PC-9 (cell line): ENCODE measurements at regions not wholly inside any gene's neighbourhood (a gene's known extent, or its start where the extent isn't known, plus 50 kb on each side); places are given as distances from the start of the nearest gene placed in this dataset.
A peak's percentile ranks its signal among the peaks of the same experiment; 100 is the strongest.

Experiments used
- BruUV-seq: library from RNA; stranded (reverse); fragments of 400-500 nt; replicated peaks from 2 replicates; lab custom pipeline; 2021; lab: Mats Ljungman, UMichigan
- CTCF ChIA-PET: fragments of 300-600 bp; sonication (Branson Sonifier 250); formaldehyde crosslinking; loops from one replicate; lab custom pipeline; 2022; ENCODE audit warnings: antibody characterized with exemption; lab: Charles Lee
- POLR2A ChIA-PET: fragments of 300-600 bp; sonication (Branson Sonifier 250); formaldehyde crosslinking; loops from one replicate; lab custom pipeline; 2022; ENCODE audit warnings: antibody characterized with exemption; ENCODE audit not compliant: unreplicated experiment; lab: Charles Lee
- DNase-seq, 2 experiments: peaks; one replicate each; pipeline versions ENCODE4 v3.0.0 to v3.0.0-alpha.2; 2015 to 2022; ENCODE audit warnings: mixed read lengths in 1 of 2
- H2AFZ ChIP-seq: fragments of 200-600 bp; sonication (generic); 2 replicates; pipeline ENCODE4 v1.8.1; 2017; ENCODE audit warnings: antibody characterized with exemption
- H3F3A ChIP-seq: fragments of 200-600 bp; sonication (generic); 2 replicates; pipeline ENCODE4 v1.8.1; 2017; ENCODE audit warnings: antibody characterized with exemption, mild to moderate bottlenecking, low read depth; ENCODE audit not compliant: insufficient read depth
- H3K27ac ChIP-seq: fragments of 200-600 bp; sonication (generic); 2 replicates; pipeline ENCODE4 v1.6.1; 2016; ENCODE audit warnings: mixed run types
- H3K27me3 ChIP-seq: fragments of 200-600 bp; sonication (generic); 2 replicates; pipeline ENCODE4 v1.6.1; 2016; ENCODE audit warnings: low read depth, mixed run types; ENCODE audit not compliant: insufficient read depth
- H3K36me3 ChIP-seq: fragments of 200-600 bp; sonication (generic); 2 replicates; pipeline ENCODE4 v1.6.1; 2016; ENCODE audit warnings: low read depth, mixed run types
- H3K4me1 ChIP-seq: fragments of 200-600 bp; sonication (generic); replicated peaks from 2 replicates; pipeline ENCODE4 v1.6.1; 2016; ENCODE audit warnings: mixed run types; ENCODE audit not compliant: insufficient read depth
- H3K4me2 ChIP-seq: fragments of 200-600 bp; sonication (generic); 2 replicates; pipeline ENCODE4 v1.6.1; 2017; ENCODE audit warnings: mixed run types
- H3K4me3 ChIP-seq: fragments of 200-600 bp; sonication (generic); 2 replicates; pipeline ENCODE4 v1.6.1; 2016; ENCODE audit warnings: mixed run types
- H3K79me2 ChIP-seq: fragments of 200-600 bp; sonication (generic); 2 replicates; pipeline ENCODE4 v1.6.1; 2017; ENCODE audit warnings: low read depth, mixed run types
- H3K9me2 ChIP-seq: fragments of 200-600 bp; sonication (generic); 2 replicates; pipeline ENCODE4 v1.8.1; 2017; ENCODE audit warnings: mild to moderate bottlenecking; ENCODE audit not compliant: insufficient read depth
- H3K9me3 ChIP-seq: fragments of 200-600 bp; sonication (generic); 2 replicates; pipeline ENCODE4 v1.8.1; 2016; ENCODE audit warnings: low read depth; ENCODE audit not compliant: insufficient read depth
- H4K20me1 ChIP-seq: fragments of 200-600 bp; sonication (generic); 2 replicates; pipeline ENCODE4 v1.8.1; 2017; ENCODE audit not compliant: insufficient read depth
- EZH2 ChIP-seq: fragments of 200-600 bp; sonication (generic); IDR thresholded peaks from 2 replicates; pipeline ENCODE4 v1.8.0; 2017; ENCODE audit warnings: antibody characterized with exemption, low read depth
- intact Hi-C: fragments of 100-400 bp; cut with micrococcal nuclease; formaldehyde crosslinking; loops from one replicate; pipeline ENCODE4 v1.10.0; 2022; ENCODE audit not compliant: unreplicated experiment
- TF ChIP-seq, protein P1 (sequence below): fragments of 200-600 bp; sonication (generic); conservative IDR thresholded peaks from 2 replicates; pipeline ENCODE4 v1.6.1; 2017; ENCODE audit warnings: mixed run types, antibody characterized with exemption, mild to moderate bottlenecking, moderate library complexity

DNA sequence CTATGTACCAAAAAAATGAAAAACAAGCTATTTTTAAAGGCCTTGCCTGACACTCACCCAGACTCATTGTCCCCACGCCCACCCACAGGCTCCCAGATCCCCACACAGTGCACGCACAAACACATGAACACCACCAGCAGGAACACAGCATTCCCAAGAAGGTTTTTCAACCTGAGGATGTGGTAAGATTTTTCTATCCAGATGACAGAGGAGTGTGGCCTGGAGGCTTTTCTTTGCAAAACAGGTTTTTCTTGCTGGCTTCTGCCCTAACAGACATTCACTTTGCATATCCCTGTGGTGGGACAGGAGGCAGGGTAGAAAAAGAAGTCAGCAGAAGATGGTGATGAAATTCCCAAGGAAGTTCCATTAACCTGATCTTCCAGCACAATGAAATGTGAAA lies 97.8 kb downstream of the KLF12 start:
- H3K27me3 ChIP-seq, result no peaks in the 10 kb centered on the region
- H2AFZ ChIP-seq, result no peak overlapping the region
- H3K27ac ChIP-seq, result no peak overlapping the region
- no peaks in the 10 kb centered on the region for H3K36me3 ChIP-seq
- TF ChIP-seq, protein P1, sequence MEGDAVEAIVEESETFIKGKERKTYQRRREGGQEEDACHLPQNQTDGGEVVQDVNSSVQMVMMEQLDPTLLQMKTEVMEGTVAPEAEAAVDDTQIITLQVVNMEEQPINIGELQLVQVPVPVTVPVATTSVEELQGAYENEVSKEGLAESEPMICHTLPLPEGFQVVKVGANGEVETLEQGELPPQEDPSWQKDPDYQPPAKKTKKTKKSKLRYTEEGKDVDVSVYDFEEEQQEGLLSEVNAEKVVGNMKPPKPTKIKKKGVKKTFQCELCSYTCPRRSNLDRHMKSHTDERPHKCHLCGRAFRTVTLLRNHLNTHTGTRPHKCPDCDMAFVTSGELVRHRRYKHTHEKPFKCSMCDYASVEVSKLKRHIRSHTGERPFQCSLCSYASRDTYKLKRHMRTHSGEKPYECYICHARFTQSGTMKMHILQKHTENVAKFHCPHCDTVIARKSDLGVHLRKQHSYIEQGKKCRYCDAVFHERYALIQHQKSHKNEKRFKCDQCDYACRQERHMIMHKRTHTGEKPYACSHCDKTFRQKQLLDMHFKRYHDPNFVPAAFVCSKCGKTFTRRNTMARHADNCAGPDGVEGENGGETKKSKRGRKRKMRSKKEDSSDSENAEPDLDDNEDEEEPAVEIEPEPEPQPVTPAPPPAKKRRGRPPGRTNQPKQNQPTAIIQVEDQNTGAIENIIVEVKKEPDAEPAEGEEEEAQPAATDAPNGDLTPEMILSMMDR, result no peak
- no peak for TF ChIP-seq EZH2
- no TSS peak for BruUV-seq
- no peaks in the 10 kb centered on the region; the same call in 1 of the 2 replicates for H3K9me2 ChIP-seq
- ChIA-PET CTCF (no interaction called here), POLR2A (no interaction called here)
- intact Hi-C loops, result loop anchor here (1.0 to 5.0 kb wide), 4 partner anchors 12 to 251 kb away; partner anchors contain the start of gene KLF12
- 0 out of 2 replicates have a peak, but pooled peaks cover 3% of the 10 kb centered on the region for H3F3A ChIP-seq
- peaks cover 8% of the 10 kb centered on the region for H3K4me1 ChIP-seq
- H3K4me2 ChIP-seq, result peak overlapping the region; percentile 28; the same call in 1 of the 2 replicates
- peak; percentile 69 to 73 for DNase-seq
- H4K20me1 ChIP-seq, result no peaks in the 10 kb centered on the region
- H3K4me3 ChIP-seq, result no peak overlapping the region
- H3K79me2 ChIP-seq, result no peaks in the 10 kb centered on the region
- H3K9me3 ChIP-seq, result no peaks in the 10 kb centered on the region

DNA sequence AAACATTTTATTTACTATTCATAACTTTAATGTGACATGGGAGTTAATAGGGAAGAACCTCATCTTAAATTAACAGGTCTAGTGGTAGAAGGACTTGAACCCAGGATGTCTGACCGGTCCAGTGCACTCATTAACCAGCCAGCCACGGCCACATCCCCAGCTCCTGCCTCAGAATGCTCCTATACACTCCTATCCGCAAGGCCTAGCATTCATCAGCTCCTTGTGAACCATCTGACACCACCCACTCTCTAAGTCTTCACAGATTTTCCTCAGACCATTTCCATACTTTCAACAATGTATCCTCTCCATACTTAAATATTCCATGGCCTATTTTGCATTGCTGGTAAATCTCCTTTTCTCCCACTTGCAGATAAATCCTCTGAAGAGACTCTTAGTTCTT lies 98.3 kb downstream of the KLF12 start:
- no peak for DNase-seq
- no peak overlapping the region for H2AFZ ChIP-seq
- H3K79me2 ChIP-seq, result no peaks in the 10 kb centered on the region
- no peak overlapping the region for H3K27ac ChIP-seq
- peaks cover 8% of the 10 kb centered on the region for H3K4me1 ChIP-seq
- no peaks in the 10 kb centered on the region for H4K20me1 ChIP-seq
- no TSS peak for BruUV-seq
- CTCF ChIA-PET, result interaction anchor here (0.7 kb wide), 1 partner anchor 1065 kb away, joined by 4 read pairs; no protein-coding TSS in a partner anchor
- POLR2A ChIA-PET, result no interaction called here
- H3K9me3 ChIP-seq, result no peaks in the 10 kb centered on the region
- no peak overlapping the region; the same call in 1 of the 2 replicates for H3K4me2 ChIP-seq
- no peaks in the 10 kb centered on the region; the same call in 1 of the 2 replicates for H3K9me2 ChIP-seq
- intact Hi-C loops, result loop anchor here (1.0 to 5.0 kb wide), 4 partner anchors 12 to 251 kb away; partner anchors contain the start of gene KLF12
- 0 out of 2 replicates have a peak, but pooled peaks cover 3% of the 10 kb centered on the region for H3F3A ChIP-seq
- TF ChIP-seq, protein P1, result no peak
- TF ChIP-seq EZH2, result no peak
- H3K4me3 ChIP-seq, result no peak overlapping the region
- H3K27me3 ChIP-seq, result no peaks in the 10 kb centered on the region
- H3K36me3 ChIP-seq, result no peaks in the 10 kb centered on the region

DNA sequence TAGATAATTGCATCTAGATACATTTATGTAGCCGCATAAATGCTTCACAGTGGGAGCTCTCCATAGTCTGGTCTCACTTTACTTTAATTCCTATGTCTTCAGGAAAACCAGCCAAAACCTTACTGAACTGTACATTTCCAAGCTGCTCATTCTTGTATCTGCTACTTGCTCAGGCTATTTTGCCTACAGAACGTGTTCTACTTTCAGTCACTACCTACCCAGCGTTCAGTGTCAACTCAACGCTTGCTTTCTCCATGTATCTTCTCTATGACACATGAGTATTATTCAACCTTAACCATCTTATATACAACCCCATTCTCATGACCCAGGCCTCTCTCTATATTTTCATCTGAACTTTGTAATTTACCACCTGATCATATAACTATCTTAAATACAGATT lies 101.9 kb downstream of the KLF12 start:
- Histone ChIP-seq H4K20me1 (no peaks in the 10 kb centered on the region), H3F3A (0 out of 2 replicates have a peak, but pooled peaks cover 3% of the 10 kb centered on the region), H3K9me2 (peaks cover 4% of the 10 kb centered on the region; the same call in 1 of the 2 replicates), H3K79me2 (no peaks in the 10 kb centered on the region), H3K4me3 (no peak overlapping the region), H3K27me3 (no peaks in the 10 kb centered on the region), H3K4me1 (peaks cover 8% of the 10 kb centered on the region), H3K4me2 (no peak overlapping the region), H2AFZ (no peak overlapping the region), H3K27ac (no peak overlapping the region), H3K9me3 (no peaks in the 10 kb centered on the region), H3K36me3 (no peaks in the 10 kb centered on the region)
- no peak for DNase-seq
- TF ChIP-seq EZH2, result no peak
- TF ChIP-seq, protein P1, result no peak
- intact Hi-C loops, result no loop called here
- ChIA-PET POLR2A (no interaction called here), CTCF (no interaction called here)
- BruUV-seq, result no TSS peak
